SW 1271 (cell line): ENCODE measurements at regions not wholly inside any gene's neighbourhood (a gene's known extent, or its start where the extent isn't known, plus 50 kb on each side); places are given as distances from the start of the nearest gene placed in this dataset.

Experiments
- DNase-seq, 2 experiments: peaks; one replicate each; lab custom pipeline; 2025; lab: John Stamatoyannopoulos, UW

- no peak for DNase-seq
Measured at GRCh38 chr20:10724449-10725173, 50.8 kb upstream of the JAG1 start.

- DNase-seq: no peak
Measured at GRCh38 chr20:10728873-10729670, 55.3 kb upstream of the JAG1 start.

GRCh38 chr20:10729785-10730184 is 56.0 kb upstream of the JAG1 start:
- no peak for DNase-seq

GRCh38 chr20:10730629-10731183 is 56.9 kb upstream of the JAG1 start:
- no peak for DNase-seq

GRCh38 chr20:10731190-10731965 is 57.6 kb upstream of the JAG1 start:
- DNase-seq: no peak

- no peak for DNase-seq
Measured at GRCh38 chr20:10733122-10733521, 59.3 kb upstream of the JAG1 start.

- DNase-seq: no peak
Measured at GRCh38 chr20:10735195-10735949, 61.6 kb upstream of the JAG1 start.

- no peak for DNase-seq
Measured at GRCh38 chr20:10739134-10739533, 65.3 kb upstream of the JAG1 start.

GRCh38 chr20:10739566-10739965 is 65.8 kb upstream of the JAG1 start:
- DNase-seq: no peak

- no peak for DNase-seq
Measured at GRCh38 chr20:10741060-10741459, 67.3 kb upstream of the JAG1 start.

- no peak for DNase-seq
Measured at GRCh38 chr20:10745790-10746189, 72.0 kb upstream of the JAG1 start.

GRCh38 chr20:10747019-10747418 is 73.2 kb upstream of the JAG1 start:
- no peak for DNase-seq

GRCh38 chr20:10749084-10749483 is 75.3 kb upstream of the JAG1 start:
- no peak for DNase-seq

- no peak for DNase-seq
Measured at GRCh38 chr20:10752206-10752605, 78.4 kb upstream of the JAG1 start.

- DNase-seq: no peak
Measured at GRCh38 chr20:10754824-10755223, 81.0 kb upstream of the JAG1 start.

GRCh38 chr20:10758446-10758845 is 84.6 kb upstream of the JAG1 start:
- no peak for DNase-seq

- DNase-seq: no peak
Measured at GRCh38 chr20:10761232-10761631, 87.4 kb upstream of the JAG1 start.

- no peak for DNase-seq
Measured at GRCh38 chr20:10761786-10762185, 88.0 kb upstream of the JAG1 start.

GRCh38 chr20:10762216-10762615 is 88.4 kb upstream of the JAG1 start:
- DNase-seq: no peak

GRCh38 chr20:10763112-10763511 is 89.3 kb upstream of the JAG1 start:
- no peak for DNase-seq

GRCh38 chr20:10769700-10770099 is 95.9 kb upstream of the JAG1 start:
- no peak for DNase-seq

- DNase-seq: no peak
Measured at GRCh38 chr20:10770753-10771152, 97.0 kb upstream of the JAG1 start.
